GM19023 (cell line): ENCODE measurements at regions not wholly inside any gene's neighbourhood (a gene's known extent, or its start where the extent isn't known, plus 50 kb on each side); places are given as distances from the start of the nearest gene placed in this dataset.
A peak's percentile ranks its signal among the peaks of the same experiment; 100 is the strongest.
"Not testable (repeated sequence)": the region's sequence is repeated elsewhere in the genome, so short reads cannot be mapped to it uniquely, and the experiment has no call there.

Experiments used
- ATAC-seq: cut with Tn5 transposase; IDR thresholded peaks from one replicate; pipeline ENCODE4 v1.9.1; 2021; ENCODE audit warnings: mild to moderate bottlenecking, moderate library complexity; ENCODE audit not compliant: unreplicated experiment

- no peak for ATAC-seq
Observed at GRCh38 chr12:18008642-18009041, 81.4 kb downstream of the RERGL start.

DNA sequence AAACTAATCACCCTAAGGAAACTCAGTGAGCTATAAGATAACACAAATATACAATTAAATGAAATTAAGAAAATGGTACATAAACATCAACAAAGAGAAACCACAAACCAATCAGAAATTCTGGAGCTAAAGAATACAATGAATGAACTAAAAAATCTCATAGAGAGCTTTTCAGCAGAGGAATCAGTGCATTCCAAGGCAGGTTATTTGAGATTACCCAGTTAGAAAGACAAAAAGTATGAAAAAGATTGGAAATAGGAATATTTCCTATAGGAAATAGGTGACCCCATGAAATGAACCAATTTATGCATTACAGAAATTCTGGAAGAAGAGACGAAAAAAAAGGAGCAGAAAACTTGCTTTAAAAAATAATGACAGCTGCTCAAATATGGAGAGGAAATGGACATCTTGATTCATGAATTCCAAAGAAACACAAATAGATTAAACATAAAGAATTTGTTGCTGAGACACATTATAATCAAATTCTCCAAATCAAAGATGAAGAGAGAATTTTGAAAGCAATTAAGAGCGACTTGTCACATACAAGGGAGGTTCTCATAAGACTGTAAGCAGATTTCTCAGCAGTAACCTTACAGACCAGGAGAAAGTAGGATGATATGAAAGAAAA is 90.7 kb downstream of the RERGL start:
- ATAC-seq: no peak

GRCh38 chr12:17992002-17992656 is 97.9 kb downstream of the RERGL start:
- peak; percentile 90 for ATAC-seq

- ATAC-seq: no peak
Observed at GRCh38 chr12:17982556-17982955, 107.4 kb downstream of the RERGL start.

- no peak for ATAC-seq
Observed at GRCh38 chr12:17976202-17976601, 113.8 kb downstream of the RERGL start.

GRCh38 chr12:17975763-17976162 is 114.2 kb downstream of the RERGL start:
- ATAC-seq: no peak

DNA sequence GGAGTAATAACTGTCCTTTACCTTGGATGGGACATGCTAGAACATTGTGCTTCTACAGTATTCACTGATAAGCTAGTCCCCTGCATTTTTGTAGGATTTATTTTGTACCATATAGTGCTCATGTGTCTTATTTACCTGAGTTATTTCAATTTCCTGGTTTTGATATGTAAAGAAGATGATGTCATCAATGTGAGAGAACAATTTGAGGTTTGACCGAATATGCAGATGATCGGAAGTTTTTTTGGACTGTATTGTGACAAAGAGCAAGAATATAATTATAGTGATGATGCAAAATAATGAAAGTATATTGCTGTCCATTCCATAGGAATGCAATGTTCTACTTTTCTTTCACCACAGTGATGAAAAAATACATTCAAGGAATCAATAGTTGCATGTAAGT is 114.8 kb downstream of the RERGL start:
- no peak for ATAC-seq

GRCh38 chr12:17971850-17972249 is 118.1 kb downstream of the RERGL start:
- ATAC-seq: no peak

DNA sequence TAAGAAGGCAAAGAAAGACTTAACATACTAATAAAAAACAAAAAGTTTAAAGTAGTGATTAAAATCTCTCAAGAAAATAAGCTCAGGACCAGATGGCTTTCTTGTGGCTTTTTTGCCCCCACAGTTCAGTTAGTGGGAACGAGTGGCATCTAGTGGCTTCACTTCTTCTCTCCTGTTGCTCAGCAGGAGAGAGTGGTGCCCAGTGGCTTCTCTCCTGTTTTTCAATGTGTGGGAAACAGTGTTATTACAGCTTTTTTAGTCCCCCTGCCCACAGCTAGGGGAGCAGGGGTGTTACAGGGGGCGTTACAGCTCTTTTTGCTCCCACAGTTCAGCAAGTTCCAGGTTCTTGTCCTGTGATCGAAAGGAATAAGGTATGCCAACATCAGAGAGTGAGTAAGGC is 135.2 kb downstream of the RERGL start:
- no peak for ATAC-seq

GRCh38 chr12:17950898-17951297 is 139.1 kb downstream of the RERGL start:
- ATAC-seq: no peak

GRCh38 chr12:17949558-17950141 is 140.3 kb downstream of the RERGL start:
- no peak for ATAC-seq

- no peak for ATAC-seq
Observed at GRCh38 chr12:17928708-17929366, 161.2 kb downstream of the RERGL start.

DNA sequence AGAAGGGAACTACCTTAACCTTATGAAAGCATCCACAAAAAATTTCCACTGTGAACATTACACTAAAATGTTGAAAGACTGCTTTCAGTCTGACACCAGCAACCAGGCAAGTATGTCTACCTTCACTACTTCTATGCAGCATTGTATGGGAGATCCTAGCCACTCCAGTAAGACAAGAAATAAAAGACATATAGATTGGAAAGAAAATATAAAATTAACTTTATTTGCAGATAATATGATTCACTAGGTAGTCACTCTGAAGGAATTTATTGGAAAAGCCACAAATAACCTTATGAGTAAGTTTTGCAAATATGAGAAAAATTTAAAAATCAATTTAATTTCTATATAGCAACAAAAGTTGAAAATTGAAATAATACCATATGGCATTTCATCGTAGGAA is 172.0 kb downstream of the RERGL start:
- ATAC-seq: no peak

DNA sequence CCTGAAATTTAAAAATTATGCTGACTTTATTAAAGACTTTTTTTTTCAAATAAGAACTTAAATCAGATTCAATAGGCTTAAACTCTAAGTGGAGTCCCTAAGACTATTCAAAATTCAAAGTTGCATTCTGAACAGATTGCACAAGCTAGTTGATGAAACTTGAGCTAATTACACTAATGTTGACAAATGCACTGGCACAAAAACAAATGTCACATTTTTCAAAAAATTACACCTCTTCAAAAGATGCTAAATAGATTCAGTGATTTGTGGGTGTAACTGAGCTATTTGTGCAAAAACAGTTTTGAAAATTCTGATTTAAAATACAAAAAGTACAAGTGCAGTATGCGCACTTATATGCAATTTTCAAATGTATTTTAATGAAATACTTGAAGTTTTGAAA is 205.4 kb downstream of the RERGL start:
- no peak for ATAC-seq

- no peak for ATAC-seq
Observed at GRCh38 chr12:17878714-17879113, 211.3 kb downstream of the RERGL start.

GRCh38 chr12:17875230-17875629 is 214.8 kb downstream of the RERGL start:
- ATAC-seq: no peak

DNA sequence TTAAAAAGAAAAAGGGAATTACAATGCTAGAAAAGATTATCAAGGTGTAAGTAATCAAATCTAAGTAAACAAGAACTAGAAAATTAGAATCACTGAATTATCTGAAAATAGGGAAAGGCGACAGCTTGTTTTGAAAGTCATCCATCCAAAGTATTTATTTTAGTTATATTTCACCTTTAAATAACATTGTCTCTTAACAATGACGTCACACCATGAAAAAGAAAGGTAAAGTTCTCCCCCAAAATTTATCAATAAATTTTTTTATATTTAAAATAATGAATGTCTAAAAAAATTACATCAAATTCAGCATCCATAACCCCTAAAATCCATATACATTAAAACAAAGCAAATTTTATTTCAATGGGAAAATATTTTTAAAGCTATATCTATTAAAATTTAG is 223.2 kb downstream of the RERGL start:
- ATAC-seq: no peak

GRCh38 chr12:17855548-17855947 is 234.4 kb downstream of the RERGL start:
- ATAC-seq: not testable (repeated sequence)

GRCh38 chr12:17853054-17853453 is 236.9 kb downstream of the RERGL start:
- ATAC-seq: no peak

- no peak for ATAC-seq
Observed at GRCh38 chr12:17841496-17841895, 248.5 kb downstream of the RERGL start.

DNA sequence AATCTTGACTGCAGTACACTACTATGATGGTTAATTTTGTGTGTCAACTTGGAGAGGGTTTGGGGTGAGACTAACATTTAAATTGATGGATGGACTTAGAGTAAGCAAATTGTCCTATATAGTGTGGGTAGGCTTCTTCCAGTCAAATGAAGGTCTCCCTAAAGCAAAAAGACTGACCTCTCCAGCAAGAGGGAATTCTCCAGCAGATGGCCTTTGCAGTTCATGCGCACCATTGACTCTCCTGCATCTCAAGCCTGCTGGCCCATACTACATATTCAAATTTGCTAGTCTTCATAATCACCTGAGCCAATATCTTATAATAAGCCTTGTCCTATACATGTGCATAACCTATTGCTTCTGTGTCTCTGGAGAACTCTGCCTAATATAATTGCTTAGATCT is 260.2 kb downstream of the RERGL start:
- no peak for ATAC-seq

DNA sequence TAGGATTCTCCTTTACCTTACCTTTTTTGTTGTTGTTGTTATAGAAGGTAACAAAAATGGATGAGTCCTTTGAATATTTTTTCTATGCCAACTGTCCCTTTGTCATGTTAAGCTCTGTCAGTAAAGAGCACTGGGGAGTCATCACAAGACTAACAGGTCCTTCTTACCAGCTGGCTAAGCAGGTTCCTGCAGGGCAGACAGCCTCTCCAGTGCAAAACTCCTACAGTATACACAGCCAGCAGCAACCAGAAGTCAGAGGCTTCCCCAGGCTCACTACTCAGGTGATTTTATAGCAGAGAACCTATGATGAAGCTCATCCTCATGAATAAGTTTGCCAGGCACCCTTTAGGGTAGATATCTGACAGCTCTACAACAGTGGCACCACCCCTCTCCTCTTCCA is 271.1 kb downstream of the RERGL start:
- ATAC-seq: no peak
